ENCODE measurements at regions not wholly inside any gene's neighbourhood (a gene's known extent, or its start where the extent isn't known, plus 50 kb on each side); places are given as distances from the start of the nearest gene placed in this dataset.

- no peak for DNase-seq
Measured at GRCh38 chr17:34692920-34693319, 113.5 kb downstream of the TMEM132E start.
